K562 (cell line): ENCODE measurements at regions not wholly inside any gene's neighbourhood (a gene's known extent, or its start where the extent isn't known, plus 50 kb on each side); places are given as distances from the start of the nearest gene placed in this dataset.

ENCODE experiments used
- BCL6 ChIP-seq: fragments of 250-450 bp; sonication (Bioruptor Pico); IDR thresholded peaks from 2 replicates; pipeline ENCODE4 v1.4.0; 2020
- HDAC6 ChIP-seq: IDR thresholded peaks from 2 replicates; pipeline ENCODE4 v1.6.1; 2012; ENCODE audit warnings: low read depth, mild to moderate bottlenecking, control low read depth, inconsistent platforms, low read length, moderate library complexity
- POLR2A ChIP-seq: fragments of 450-650 bp; conservative IDR thresholded peaks from 2 replicates; pipeline ENCODE4 v1.6.1; 2016
- SMARCC2 ChIP-seq: fragments of 450-650 bp; IDR thresholded peaks from 2 replicates; pipeline ENCODE4 v1.6.1; 2017; ENCODE audit warnings: antibody characterized with exemption, moderate library complexity, mild to moderate bottlenecking, low read depth
- TBL1XR1 ChIP-seq, 2 experiments: IDR thresholded peaks; 2 replicates each; pipeline ENCODE4 v1.6.1; 2012; ENCODE audit warnings: improper control_type of control experiment in 2 of 2, low read length in 2 of 2, mild to moderate bottlenecking in 1 of 2
- ZNF217 ChIP-seq: sonication (generic); formaldehyde crosslinking; IDR thresholded peaks from 2 replicates; pipeline ENCODE4 v1.8.0; 2022; ENCODE audit warnings: mild to moderate bottlenecking, missing genetic modification reagents
- TF ChIP-seq, protein P1 (sequence below): fragments of 250-450 bp; sonication (Bioruptor Pico); IDR thresholded peaks from 2 replicates; pipeline ENCODE4 v1.5.0; 2021; ENCODE audit warnings: mild to moderate bottlenecking, borderline replicate concordance
- TF ChIP-seq, protein P2 (sequence below): fragments of 250-450 bp; sonication (Bioruptor Pico); IDR thresholded peaks from 2 replicates; pipeline ENCODE4 v1.5.0; 2020; ENCODE audit warnings: mild to moderate bottlenecking

DNA sequence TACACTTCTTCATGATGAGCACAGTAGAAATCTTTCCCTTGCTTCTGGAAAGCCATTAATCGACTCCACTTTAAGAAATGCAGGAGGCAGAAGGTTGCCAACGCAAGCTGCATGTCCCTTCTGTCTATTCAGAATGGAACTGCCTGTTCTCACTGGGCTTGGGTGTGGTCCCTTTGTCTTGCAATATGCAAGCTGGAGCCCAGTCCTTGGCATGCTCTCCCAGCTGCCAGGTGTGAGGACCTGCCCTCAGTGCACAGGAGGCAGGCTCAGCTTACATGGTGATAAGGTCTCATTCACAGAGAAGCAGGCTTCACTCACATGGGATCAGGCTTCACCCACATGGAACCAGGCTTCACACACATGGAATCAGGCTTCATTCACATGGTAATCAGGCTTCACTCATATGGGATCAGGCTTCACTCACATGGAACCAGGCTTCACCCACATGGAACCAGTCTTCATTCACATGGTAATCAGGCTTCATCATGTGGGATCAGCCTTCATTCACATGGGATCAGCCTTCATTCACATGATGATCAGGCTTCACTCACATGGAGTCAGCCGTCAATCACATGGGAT is 59.2 kb upstream of the USP47 start (continued):
- TF ChIP-seq POLR2A = no peak
- no peak for TF ChIP-seq TBL1XR1 (IDR thresholded peaks at IDR 0.05; ENCODE audit: low read length in 2 of 2)
- TF ChIP-seq, protein P1, sequence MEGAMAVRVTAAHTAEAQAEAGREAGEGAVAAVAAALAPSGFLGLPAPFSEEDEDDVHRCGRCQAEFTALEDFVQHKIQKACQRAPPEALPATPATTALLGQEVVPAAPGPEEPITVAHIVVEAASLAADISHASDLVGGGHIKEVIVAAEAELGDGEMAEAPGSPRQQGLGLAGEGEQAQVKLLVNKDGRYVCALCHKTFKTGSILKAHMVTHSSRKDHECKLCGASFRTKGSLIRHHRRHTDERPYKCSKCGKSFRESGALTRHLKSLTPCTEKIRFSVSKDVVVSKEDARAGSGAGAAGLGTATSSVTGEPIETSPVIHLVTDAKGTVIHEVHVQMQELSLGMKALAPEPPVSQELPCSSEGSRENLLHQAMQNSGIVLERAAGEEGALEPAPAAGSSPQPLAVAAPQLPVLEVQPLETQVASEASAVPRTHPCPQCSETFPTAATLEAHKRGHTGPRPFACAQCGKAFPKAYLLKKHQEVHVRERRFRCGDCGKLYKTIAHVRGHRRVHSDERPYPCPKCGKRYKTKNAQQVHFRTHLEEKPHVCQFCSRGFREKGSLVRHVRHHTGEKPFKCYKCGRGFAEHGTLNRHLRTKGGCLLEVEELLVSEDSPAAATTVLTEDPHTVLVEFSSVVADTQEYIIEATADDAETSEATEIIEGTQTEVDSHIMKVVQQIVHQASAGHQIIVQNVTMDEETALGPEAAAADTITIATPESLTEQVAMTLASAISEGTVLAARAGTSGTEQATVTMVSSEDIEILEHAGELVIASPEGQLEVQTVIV (CRISPR knock-in tag) = no peak
- TF ChIP-seq, protein P2, sequence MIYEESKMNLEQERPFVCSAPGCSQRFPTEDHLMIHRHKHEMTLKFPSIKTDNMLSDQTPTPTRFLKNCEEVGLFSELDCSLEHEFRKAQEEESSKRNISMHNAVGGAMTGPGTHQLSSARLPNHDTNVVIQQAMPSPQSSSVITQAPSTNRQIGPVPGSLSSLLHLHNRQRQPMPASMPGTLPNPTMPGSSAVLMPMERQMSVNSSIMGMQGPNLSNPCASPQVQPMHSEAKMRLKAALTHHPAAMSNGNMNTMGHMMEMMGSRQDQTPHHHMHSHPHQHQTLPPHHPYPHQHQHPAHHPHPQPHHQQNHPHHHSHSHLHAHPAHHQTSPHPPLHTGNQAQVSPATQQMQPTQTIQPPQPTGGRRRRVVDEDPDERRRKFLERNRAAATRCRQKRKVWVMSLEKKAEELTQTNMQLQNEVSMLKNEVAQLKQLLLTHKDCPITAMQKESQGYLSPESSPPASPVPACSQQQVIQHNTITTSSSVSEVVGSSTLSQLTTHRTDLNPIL (CRISPR knock-in tag) = no peak
- no peak for TF ChIP-seq HDAC6
- TF ChIP-seq ZNF217 (CRISPR knock-in tag) = no peak
- TF ChIP-seq SMARCC2 = no peak
- TF ChIP-seq BCL6 (CRISPR knock-in tag) = no peak
- TF ChIP-seq, all 486 proteins: peak for 0
